Uterus (tissue), 3 donors: ENCODE measurements at regions not wholly inside any gene's neighbourhood (a gene's known extent, or its start where the extent isn't known, plus 50 kb on each side); places are given as distances from the start of the nearest gene placed in this dataset.

ENCODE experiments used
- DNase-seq, 2 donors: peaks; one replicate each; pipeline ENCODE4 v3.0.0-alpha.2; 2019 to 2020
- H3K27ac ChIP-seq, 2 donors: fragments of 200-600 bp; sonication (generic); 1 replicate in 1 of 2; 2 replicates in 1 of 2; pipeline ENCODE4 v1.5.1; 2016 to 2018
- H3K27me3 ChIP-seq, 2 donors: fragments of 200-600 bp; sonication (generic); one replicate each; pipeline ENCODE4 v1.5.1; 2018 to 2019; ENCODE audit warnings: control low read depth in 1 of 2
- H3K36me3 ChIP-seq, 2 donors: fragments of 200-600 bp; sonication (generic); one replicate each; pipeline ENCODE4 v1.5.1; 2019; ENCODE audit warnings: control low read depth in 1 of 2
- H3K4me1 ChIP-seq, 2 donors: fragments of 200-600 bp; sonication (generic); one replicate each; pipeline ENCODE4 v1.5.1; 2018 to 2019; ENCODE audit warnings: control low read depth in 1 of 2
- H3K4me3 ChIP-seq, 2 donors: fragments of 200-600 bp; sonication (generic); 1 replicate in 1 of 2; 2 replicates in 1 of 2; pipeline ENCODE4 v1.5.1; 2018 to 2019; ENCODE audit warnings: mild to moderate bottlenecking in 1 of 2
- H3K9me3 ChIP-seq, 2 donors: fragments of 200-600 bp; sonication (generic); one replicate each; pipeline ENCODE4 v1.5.1; 2019; ENCODE audit warnings: control low read depth in 1 of 2
- POLR2A ChIP-seq, 2 donors: fragments of 450-650 bp; IDR thresholded peaks; one replicate each; pipeline ENCODE4 v1.6.1; 2016; ENCODE audit warnings: antibody characterized with exemption in 2 of 2, mild to moderate bottlenecking in 1 of 2, moderate library complexity in 1 of 2
- intact Hi-C: fragments of 100-400 bp; cut with DNase I; formaldehyde crosslinking; loops from one replicate; pipeline ENCODE4 v1.15.1; 2023; ENCODE audit warnings: low total_unique reads
- TF ChIP-seq, protein P1 (sequence below), 4 experiments: fragments of 200-600 bp in 2 of 4; fragments of 450-650 bp in 2 of 4; sonication (generic) in 2 of 4; IDR thresholded peaks; one replicate each; pipeline ENCODE4 v1.5.1; 2016 to 2019; ENCODE audit warnings: antibody characterized with exemption in 4 of 4, mild to moderate bottlenecking in 2 of 4, moderate library complexity in 1 of 4
- donor health status: DM: yes; HTN: yes; CAD: no.

- Histone ChIP-seq H3K4me3 (no peak overlapping the region), H3K9me3 (no peaks in the 10 kb centered on the region), H3K36me3 (no peaks in the 10 kb centered on the region), H3K4me1 (no peaks in the 10 kb centered on the region), H3K27ac (no peak overlapping the region), H3K27me3 (no peaks in the 10 kb centered on the region)
- intact Hi-C loops = no loop called here
- no peak for TF ChIP-seq POLR2A (IDR thresholded peaks at IDR 0.05)
- TF ChIP-seq, protein P1, sequence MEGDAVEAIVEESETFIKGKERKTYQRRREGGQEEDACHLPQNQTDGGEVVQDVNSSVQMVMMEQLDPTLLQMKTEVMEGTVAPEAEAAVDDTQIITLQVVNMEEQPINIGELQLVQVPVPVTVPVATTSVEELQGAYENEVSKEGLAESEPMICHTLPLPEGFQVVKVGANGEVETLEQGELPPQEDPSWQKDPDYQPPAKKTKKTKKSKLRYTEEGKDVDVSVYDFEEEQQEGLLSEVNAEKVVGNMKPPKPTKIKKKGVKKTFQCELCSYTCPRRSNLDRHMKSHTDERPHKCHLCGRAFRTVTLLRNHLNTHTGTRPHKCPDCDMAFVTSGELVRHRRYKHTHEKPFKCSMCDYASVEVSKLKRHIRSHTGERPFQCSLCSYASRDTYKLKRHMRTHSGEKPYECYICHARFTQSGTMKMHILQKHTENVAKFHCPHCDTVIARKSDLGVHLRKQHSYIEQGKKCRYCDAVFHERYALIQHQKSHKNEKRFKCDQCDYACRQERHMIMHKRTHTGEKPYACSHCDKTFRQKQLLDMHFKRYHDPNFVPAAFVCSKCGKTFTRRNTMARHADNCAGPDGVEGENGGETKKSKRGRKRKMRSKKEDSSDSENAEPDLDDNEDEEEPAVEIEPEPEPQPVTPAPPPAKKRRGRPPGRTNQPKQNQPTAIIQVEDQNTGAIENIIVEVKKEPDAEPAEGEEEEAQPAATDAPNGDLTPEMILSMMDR (IDR thresholded peaks at IDR 0.05) = no peak
- no peak for DNase-seq
Observed at GRCh38 chr1:195345149-195345548, 1263.1 kb downstream of the KCNT2 start.

GRCh38 chr1:195337646-195338045, 1270.6 kb downstream of the KCNT2 start:
- no peaks in the 10 kb centered on the region for H3K36me3 ChIP-seq
- H3K27ac ChIP-seq = no peak overlapping the region
- DNase-seq = no peak
- no peak overlapping the region for H3K4me3 ChIP-seq
- no peaks in the 10 kb centered on the region for H3K27me3 ChIP-seq
- intact Hi-C loops = no loop called here
- H3K9me3 ChIP-seq = no peaks in the 10 kb centered on the region
- H3K4me1 ChIP-seq = no peaks in the 10 kb centered on the region
- no peak for TF ChIP-seq POLR2A (IDR thresholded peaks at IDR 0.05)
- TF ChIP-seq, protein P1 (IDR thresholded peaks at IDR 0.05) = no peak

GRCh38 chr1:195336812-195337211, 1271.4 kb downstream of the KCNT2 start:
- H3K4me1 ChIP-seq = no peaks in the 10 kb centered on the region
- TF ChIP-seq, protein P1 (IDR thresholded peaks at IDR 0.05) = no peak
- TF ChIP-seq POLR2A (IDR thresholded peaks at IDR 0.05) = no peak
- no peak overlapping the region for H3K27ac ChIP-seq
- no peak overlapping the region for H3K4me3 ChIP-seq
- no peaks in the 10 kb centered on the region for H3K27me3 ChIP-seq
- no peaks in the 10 kb centered on the region for H3K9me3 ChIP-seq
- no peak for DNase-seq
- intact Hi-C loops = no loop called here
- H3K36me3 ChIP-seq = no peaks in the 10 kb centered on the region

- H3K9me3 ChIP-seq = no peaks in the 10 kb centered on the region
- H3K27ac ChIP-seq = no peak overlapping the region
- no peaks in the 10 kb centered on the region for H3K4me1 ChIP-seq
- intact Hi-C loops = no loop called here
- TF ChIP-seq, protein P1 (IDR thresholded peaks at IDR 0.05) = no peak
- TF ChIP-seq POLR2A (IDR thresholded peaks at IDR 0.05) = no peak
- H3K4me3 ChIP-seq = no peak overlapping the region
- no peak for DNase-seq
- H3K27me3 ChIP-seq = no peaks in the 10 kb centered on the region
- H3K36me3 ChIP-seq = no peaks in the 10 kb centered on the region
Observed at GRCh38 chr1:195335541-195335940, 1272.7 kb downstream of the KCNT2 start.

- no peaks in the 10 kb centered on the region for H3K27me3 ChIP-seq
- H3K4me1 ChIP-seq = no peaks in the 10 kb centered on the region
- no peaks in the 10 kb centered on the region for H3K36me3 ChIP-seq
- H3K9me3 ChIP-seq = no peaks in the 10 kb centered on the region
- no peak overlapping the region for H3K27ac ChIP-seq
- intact Hi-C loops = no loop called here
- no peak for DNase-seq
- no peak overlapping the region for H3K4me3 ChIP-seq
- TF ChIP-seq, protein P1 (IDR thresholded peaks at IDR 0.05) = no peak
- TF ChIP-seq POLR2A (IDR thresholded peaks at IDR 0.05) = no peak
Observed at GRCh38 chr1:195332102-195332501, 1276.1 kb downstream of the KCNT2 start.
